ENCODE measurements at regions not wholly inside any gene's neighbourhood (a gene's known extent, or its start where the extent isn't known, plus 50 kb on each side); places are given as distances from the start of the nearest gene placed in this dataset.
"Not testable (repeated sequence)": the region's sequence is repeated elsewhere in the genome, so short reads cannot be mapped to it uniquely, and the experiment has no call there.

DNA sequence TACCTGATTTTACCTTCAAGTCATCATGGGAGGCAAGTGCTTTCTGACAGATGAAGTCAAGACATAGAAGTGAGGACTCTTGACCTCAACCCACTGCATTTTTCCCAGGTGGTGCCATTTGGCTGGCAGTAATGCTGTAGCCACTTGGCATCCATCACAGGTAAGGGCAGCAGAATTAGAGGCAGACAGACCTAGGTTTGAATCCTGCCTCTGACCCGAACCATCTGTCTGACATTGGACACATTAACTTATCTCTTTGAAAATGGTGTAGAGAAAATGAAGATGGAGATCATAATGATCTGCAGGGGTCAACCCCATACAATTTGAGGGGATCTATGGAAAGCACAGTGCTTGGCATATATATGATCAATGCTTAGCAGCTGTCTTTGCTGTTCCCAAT is 505.5 kb downstream of the NPIPA7 start:
- DNase-seq, result no peak

GRCh38 chr16:16887193-16887592 is 508.3 kb downstream of the NPIPA7 start:
- DNase-seq, result no peak

- no peak for DNase-seq
Observed at GRCh38 chr16:16890964-16891363, 512.0 kb downstream of the NPIPA7 start.

DNA sequence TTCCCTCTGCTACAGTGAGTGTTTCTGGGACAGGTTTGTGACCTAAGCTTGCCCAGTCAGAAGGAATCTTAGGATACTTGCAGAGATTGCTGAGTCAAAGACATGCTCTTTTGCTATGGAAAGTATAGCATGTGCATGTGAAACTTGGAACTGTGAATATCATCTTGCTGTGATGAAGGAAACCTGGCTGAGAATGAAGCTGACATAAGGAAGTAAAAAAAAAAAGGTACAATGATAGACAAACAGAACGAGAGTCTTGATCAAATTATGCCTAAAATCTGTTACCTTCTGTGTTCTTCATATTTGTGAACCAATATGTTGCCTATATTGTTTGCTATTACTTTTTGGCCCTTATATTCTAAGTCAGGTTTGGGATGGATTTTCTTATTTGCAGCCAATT is 525.7 kb downstream of the NPIPA7 start:
- DNase-seq, result no peak

- DNase-seq, result no peak
Observed at GRCh38 chr16:16905850-16906249, 526.9 kb downstream of the NPIPA7 start.

- DNase-seq, result no peak
Observed at GRCh38 chr16:16907089-16907488, 528.1 kb downstream of the NPIPA7 start.

DNA sequence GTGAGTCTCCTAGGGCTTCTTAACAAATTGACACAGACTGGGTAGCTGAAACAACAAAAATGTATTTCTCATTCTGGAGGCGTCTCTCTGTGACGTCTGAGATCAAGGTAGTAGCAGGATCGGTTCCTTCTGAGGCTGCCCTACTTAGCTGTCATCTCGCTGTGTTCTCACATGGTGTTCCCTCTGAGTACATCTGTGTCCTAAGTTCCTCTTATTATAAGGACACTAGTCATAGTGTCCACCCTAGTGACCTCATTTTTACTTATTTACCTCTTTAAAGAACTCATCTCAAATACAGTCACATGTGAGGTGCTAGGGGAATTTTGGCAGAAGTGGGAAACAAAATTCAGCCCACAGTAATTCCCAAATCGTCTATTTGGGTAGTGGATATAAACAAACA is 529.1 kb downstream of the NPIPA7 start:
- DNase-seq, result no peak

GRCh38 chr16:16909126-16909525 is 530.2 kb downstream of the NPIPA7 start:
- no peak for DNase-seq

- DNase-seq, result no peak
Observed at GRCh38 chr16:16910666-16911065, 531.7 kb downstream of the NPIPA7 start.

DNA sequence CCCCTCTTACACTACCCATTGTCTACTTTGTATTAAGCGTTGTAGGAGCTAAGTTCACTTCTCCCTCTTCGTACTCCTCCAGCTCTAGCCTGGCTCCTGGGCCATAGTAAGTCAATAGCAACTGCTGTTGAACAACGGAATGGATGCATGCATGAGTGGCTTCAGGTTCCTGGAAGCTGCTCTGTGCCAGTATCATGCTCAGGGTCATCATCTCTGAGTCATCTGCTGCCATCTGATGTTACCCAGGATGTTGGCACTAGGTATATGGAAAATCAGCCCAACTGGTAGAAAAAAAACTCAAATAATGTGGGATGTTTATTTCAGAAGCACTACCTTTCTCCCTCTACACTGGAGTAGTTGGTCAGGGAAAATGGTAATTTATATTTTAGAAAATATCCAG is 536.8 kb downstream of the NPIPA7 start:
- DNase-seq, result no peak

- no peak for DNase-seq
Observed at GRCh38 chr16:16917191-16917785, 538.3 kb downstream of the NPIPA7 start.

DNA sequence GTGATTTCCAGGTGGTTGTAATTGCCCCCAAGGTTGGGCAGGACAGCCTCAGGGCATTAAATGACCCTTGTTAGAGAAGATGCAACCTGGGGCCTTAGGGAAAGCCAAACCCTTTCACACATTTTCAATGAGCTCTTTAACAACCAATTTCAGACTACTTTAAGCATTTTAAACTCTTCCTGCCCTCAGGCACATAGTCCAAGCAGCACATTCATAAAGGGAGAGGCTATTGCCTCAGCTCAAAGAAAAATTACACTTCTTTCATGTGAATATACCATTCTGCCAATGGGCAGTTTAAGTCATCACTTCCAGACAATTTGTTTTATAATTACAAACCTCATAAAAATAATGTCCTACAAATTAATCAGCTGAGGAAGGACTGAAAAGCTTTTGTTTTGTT is 544.5 kb downstream of the NPIPA7 start:
- DNase-seq, result no peak

- DNase-seq, result no peak
Observed at GRCh38 chr16:16924613-16925012, 545.7 kb downstream of the NPIPA7 start.

DNA sequence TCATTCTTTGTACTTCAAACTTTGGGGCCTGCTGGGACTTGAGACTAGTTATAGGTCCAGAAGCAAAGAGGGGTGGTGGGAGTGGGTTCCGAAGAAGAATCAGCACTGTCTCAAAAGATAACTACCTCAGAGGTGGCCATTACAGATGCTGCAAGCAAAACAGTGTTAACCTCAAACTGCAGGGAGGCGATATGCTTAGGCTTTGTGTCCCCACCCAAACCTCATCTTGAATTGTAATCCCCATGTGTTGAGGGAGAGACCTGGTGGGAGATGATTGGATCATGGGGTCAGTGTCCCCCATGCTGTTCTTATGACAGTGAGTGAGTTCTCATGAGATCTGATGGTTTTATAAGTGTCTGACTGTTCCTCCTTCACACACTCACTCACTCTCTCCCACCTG is 545.3 kb downstream of the XYLT1 start:
- DNase-seq, result no peak

DNA sequence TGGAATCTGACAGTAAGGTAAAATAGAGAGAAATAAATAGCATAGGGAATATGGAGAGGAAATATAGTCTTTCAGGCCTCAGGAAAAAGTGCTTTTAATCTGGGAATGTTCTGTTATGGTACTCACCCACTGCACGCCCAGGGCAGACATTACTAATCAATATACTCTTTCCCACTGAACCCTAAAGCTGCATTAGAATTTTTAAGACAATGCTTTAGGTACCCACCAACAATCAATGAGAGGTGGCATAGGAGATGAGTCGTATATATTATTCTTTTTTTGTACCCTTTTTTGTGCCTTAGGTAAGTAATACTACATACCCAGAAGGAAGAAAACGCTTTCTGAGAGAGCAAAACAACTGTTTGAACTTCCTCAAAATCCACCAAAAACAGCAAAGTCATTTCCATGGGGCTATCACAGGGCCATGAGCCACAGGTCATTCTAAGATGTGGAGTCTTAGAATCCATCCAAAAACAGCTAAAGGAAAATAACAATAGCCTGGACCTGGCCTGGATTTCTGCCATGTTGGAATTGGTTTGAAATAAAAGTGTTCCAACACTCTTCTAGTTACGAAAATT is 542.1 kb downstream of the XYLT1 start:
- DNase-seq, result peak; percentile 7

DNA sequence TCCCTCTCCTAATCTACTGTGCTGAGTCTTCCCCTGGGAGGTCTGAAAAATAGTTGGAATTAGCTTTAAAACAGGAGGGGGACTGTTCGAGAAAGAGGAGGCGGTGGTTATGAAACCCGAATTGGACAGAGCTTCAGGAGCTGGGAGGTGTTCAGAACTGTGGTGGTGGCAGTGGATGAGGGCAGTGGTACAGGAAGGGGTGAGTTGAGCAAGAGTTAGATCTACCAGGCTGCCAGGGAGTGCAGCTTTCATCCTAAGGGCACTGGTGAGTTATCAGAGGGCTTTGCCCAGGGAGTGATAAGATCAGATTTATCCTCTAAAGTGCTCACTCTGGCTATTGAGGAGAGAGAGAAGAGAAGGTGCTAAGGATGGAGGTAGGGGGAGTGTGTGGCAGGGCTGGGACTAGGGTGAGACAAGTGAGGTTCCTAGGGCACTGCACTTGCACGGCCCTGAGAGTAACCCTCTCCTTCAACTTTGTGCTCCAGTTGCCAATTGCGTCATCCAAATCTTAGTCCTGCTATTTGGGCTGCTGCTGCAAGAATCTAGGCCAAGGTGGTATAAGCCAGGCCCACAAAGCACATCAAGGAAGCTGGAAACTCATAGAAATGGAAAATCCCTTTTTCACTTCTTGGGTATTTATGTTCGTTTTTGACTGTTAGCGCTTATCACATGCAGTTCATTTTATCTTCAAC is 540.3 kb downstream of the XYLT1 start:
- DNase-seq, result no peak

- no peak for DNase-seq
Observed at GRCh38 chr16:16933861-16934260, 536.9 kb downstream of the XYLT1 start.

DNA sequence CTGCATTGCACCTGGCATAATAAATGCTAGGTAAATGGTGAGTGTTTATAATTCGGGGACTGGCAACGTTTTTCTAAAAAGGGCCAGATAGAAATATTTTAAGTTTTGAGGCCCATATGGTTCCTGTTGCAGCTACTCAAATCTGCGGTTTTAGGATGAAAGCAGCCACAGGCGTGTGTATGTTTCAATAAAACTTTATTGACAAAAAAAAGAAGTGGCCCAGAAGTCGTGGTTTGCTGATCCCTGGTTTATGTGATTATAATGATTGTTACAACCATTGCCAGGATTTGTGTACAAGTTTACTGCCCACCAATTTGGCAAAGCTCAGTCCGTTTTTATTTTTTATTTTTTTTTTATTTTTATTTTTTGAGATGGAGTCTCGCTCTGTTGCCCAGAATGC is 536.1 kb downstream of the XYLT1 start:
- no peak for DNase-seq

- not testable (repeated sequence) for DNase-seq
Observed at GRCh38 chr16:16935909-16936308, 534.9 kb downstream of the XYLT1 start.

DNA sequence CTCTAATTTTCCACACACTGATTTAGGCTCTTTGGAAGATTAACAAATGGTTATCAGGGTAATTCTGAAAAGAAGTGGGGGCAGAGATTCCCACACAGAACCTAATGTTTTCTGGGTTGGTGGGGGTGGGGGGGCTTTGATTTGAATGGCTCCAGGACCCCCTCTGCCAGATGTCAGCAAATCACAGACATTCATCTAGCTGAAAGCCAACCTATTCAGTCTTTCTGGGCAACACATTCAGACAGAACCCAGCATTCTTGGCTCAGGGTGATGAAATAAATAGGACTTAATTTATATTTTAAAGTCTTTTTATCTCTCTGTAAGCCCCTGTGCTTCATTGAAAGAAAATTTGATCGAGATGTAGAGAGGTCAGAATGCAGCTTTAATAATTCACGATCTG is 533.2 kb downstream of the XYLT1 start:
- DNase-seq, result no peak

DNA sequence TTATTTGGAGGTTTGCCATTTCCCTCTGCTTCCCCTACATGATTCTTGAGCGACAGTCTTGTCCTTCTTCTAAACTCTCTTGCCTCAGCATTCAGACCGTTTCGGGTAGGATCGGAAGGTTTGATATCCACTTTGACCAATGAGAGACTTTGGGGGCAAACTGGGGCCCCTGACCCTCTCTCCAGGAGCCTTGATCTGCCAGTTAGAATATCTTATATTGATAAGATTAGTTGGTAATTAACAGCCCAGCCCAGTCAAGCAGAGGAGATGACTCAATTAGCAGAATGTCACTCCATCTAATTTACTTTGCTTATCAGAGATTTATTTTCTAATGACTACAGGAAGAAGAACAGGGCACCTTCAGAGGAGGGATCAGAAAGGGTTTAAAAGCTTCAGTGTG is 532.8 kb downstream of the XYLT1 start:
- DNase-seq, result no peak

DNA sequence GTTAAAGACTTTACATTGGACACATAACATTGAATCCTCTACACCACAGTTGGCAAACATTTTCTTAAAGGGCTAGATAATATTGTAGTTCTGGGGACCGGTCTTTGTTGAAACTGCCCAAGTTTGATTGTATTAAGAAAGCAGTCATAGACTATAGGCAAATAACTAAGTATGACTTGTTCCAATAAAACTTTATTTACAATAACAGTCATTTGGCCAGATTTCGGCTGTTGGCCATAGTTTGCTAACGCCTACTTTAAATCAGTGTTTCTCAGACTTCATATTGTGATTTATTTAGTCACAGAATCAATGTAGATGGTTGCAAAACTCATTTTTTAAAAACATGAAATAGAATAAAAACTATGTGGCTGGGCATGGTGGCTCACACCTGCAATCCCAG is 531.8 kb downstream of the XYLT1 start:
- no peak for DNase-seq

GRCh38 chr16:16940351-16940750 is 530.4 kb downstream of the XYLT1 start:
- no peak for DNase-seq

DNA sequence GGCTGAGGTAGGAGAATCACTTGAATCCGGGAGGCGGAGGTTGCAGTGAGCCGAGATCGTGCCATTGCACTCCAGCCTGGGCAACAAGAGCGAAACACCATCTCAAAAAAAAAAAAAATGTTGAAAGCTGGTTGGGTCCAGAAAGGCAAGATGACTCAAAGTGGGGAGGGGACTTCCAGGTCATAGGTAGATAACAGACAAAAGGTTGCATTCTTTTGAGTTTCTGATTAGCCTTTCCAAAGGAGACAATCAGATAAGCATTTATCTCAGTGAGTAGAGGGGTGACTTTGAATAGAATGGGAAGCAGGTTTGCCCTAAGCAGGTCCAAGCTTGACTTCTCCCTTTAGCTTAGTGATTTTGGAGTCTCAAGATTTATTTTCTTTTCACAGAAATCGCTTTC is 527.9 kb downstream of the XYLT1 start:
- DNase-seq, result not testable (repeated sequence)

DNA sequence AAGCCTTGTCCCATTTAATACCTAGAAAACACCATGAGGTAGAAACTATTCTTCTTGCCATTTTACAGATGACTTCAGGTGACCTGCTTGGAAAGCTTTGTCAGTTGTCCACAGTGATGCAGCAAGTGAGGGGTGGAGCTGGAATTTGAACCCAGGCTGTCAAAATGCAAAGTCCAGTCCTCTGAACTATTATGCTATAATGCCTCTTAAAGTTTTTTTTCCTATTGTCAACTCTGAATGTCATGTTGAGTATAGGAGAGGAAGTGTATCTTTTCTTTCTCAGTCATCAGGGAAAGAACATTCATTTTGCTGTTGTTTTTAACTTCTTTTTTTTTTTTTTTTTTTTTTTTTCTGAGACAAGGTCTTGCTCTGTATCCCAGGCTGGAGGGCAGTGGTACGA is 525.6 kb downstream of the XYLT1 start:
- DNase-seq, result no peak
